ENCODE measurements at regions not wholly inside any gene's neighbourhood (a gene's known extent, or its start where the extent isn't known, plus 50 kb on each side); places are given as distances from the start of the nearest gene placed in this dataset.

DNA sequence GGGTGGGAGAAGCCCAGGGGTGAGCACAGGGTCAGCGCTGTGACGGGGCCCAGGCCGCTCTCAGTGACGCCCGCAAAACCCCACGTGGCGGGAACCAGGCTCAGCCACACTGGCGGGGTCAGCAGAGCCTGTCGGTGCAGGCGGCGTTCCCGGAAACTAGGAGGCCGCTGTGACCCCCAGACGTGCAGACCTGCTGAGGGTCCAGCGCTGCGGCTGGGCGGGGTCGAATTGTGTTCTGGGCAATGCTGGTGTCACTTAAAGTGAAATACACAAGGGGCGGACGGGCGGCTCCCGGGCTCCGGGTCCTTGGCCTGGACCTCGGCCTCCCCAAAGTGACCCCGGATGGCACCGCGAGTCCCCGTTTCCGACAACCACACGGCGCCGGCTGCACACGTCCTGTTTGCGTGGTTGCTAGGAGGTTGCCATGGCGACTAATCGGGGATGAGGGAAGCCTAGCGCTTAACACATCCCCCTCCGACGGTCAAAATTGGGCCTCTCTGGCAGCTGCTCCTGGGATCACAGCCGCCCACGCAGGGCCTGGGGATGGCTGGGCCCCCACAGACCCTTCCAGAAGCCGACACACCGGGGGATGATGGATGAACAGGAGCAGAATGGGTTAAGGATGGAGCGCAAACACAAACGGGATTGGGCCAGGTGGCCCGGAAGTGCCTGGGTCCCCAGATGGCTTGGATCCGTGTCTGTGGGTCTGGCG lies 81.7 kb upstream of the PRR5 start:
- TF ChIP-seq, protein P1, sequence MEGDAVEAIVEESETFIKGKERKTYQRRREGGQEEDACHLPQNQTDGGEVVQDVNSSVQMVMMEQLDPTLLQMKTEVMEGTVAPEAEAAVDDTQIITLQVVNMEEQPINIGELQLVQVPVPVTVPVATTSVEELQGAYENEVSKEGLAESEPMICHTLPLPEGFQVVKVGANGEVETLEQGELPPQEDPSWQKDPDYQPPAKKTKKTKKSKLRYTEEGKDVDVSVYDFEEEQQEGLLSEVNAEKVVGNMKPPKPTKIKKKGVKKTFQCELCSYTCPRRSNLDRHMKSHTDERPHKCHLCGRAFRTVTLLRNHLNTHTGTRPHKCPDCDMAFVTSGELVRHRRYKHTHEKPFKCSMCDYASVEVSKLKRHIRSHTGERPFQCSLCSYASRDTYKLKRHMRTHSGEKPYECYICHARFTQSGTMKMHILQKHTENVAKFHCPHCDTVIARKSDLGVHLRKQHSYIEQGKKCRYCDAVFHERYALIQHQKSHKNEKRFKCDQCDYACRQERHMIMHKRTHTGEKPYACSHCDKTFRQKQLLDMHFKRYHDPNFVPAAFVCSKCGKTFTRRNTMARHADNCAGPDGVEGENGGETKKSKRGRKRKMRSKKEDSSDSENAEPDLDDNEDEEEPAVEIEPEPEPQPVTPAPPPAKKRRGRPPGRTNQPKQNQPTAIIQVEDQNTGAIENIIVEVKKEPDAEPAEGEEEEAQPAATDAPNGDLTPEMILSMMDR (IDR thresholded peaks at IDR 0.05), result no peak
- no peak for TF ChIP-seq POLR2A (IDR thresholded peaks at IDR 0.05)
